AG09309 (cell line): ENCODE measurements at regions not wholly inside any gene's neighbourhood (a gene's known extent, or its start where the extent isn't known, plus 50 kb on each side); places are given as distances from the start of the nearest gene placed in this dataset.

Experiments
- DNase-seq: peaks from one replicate; pipeline ENCODE4 v3.0.0-alpha.2; 2010; ENCODE audit warnings: low read depth
- H3K4me3 ChIP-seq: 2 replicates; pipeline ENCODE4 v1.5.1; 2011; ENCODE audit warnings: mild to moderate bottlenecking, low read depth, low read length, moderate library complexity; ENCODE audit not compliant: control insufficient read depth
- TF ChIP-seq, protein P1 (sequence below): IDR thresholded peaks from 2 replicates; pipeline ENCODE4 v1.5.1; 2011; ENCODE audit warnings: mild to moderate bottlenecking, low read depth, low read length, inconsistent platforms; ENCODE audit not compliant: insufficient read depth, control insufficient read depth; ENCODE audit errors: missing control alignments

DNA sequence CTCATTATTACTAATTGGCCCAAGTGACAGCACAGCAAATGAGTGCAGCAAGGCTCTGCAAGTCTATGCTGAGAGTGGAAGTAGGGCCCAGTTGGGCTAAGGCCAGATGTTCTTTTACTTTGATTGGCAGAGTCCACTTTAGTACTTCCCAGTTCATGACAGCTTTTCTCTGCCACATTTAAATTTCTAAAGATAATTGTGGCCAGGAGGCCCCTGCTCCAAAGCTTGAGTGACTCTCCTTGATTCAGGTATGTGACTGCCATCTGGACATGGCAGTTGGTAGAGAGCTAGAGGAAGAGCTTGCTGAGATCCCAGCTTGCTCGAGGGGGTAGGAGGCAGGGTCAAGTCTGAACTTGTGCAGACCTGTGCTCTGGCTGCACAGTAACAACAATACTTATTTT lies 154.1 kb downstream of the CARTPT start:
- TF ChIP-seq, protein P1, sequence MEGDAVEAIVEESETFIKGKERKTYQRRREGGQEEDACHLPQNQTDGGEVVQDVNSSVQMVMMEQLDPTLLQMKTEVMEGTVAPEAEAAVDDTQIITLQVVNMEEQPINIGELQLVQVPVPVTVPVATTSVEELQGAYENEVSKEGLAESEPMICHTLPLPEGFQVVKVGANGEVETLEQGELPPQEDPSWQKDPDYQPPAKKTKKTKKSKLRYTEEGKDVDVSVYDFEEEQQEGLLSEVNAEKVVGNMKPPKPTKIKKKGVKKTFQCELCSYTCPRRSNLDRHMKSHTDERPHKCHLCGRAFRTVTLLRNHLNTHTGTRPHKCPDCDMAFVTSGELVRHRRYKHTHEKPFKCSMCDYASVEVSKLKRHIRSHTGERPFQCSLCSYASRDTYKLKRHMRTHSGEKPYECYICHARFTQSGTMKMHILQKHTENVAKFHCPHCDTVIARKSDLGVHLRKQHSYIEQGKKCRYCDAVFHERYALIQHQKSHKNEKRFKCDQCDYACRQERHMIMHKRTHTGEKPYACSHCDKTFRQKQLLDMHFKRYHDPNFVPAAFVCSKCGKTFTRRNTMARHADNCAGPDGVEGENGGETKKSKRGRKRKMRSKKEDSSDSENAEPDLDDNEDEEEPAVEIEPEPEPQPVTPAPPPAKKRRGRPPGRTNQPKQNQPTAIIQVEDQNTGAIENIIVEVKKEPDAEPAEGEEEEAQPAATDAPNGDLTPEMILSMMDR = no peak
- no peak for DNase-seq
- no peak overlapping the region for H3K4me3 ChIP-seq

GRCh38 chr5:71874521-71874920 lies 155.4 kb downstream of the CARTPT start:
- TF ChIP-seq, protein P1 = no peak
- no peak overlapping the region for H3K4me3 ChIP-seq

DNA sequence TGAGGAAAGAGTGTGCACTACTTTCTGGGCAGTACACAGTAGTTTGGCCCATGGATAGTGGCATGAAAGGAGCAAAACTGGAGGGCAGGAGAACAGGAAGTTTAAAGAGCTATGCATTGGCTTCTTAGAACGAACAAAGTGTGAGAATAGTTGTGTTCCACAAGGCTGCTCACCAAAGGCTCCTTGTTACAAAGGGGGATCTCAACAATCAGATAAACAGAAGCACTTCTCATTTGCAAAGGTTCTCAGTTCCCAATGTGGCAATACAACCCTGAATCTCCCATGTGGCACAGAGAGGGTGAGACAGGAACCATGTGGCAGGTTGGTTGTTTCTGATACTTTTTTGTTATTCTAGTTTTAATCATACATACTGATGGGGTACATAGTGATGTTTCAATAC lies 158.4 kb downstream of the CARTPT start:
- no peak for DNase-seq
- TF ChIP-seq, protein P1 = no peak
- H3K4me3 ChIP-seq = no peak overlapping the region

More at GRCh38 chr5:71874521-71874920, 155.4 kb downstream of the CARTPT start:
- no peak for DNase-seq

- no peak overlapping the region for H3K4me3 ChIP-seq
- DNase-seq = no peak
- TF ChIP-seq, protein P1 = no peak
These were observed 161.5 kb downstream of the CARTPT start for GRCh38 chr5:71880536-71880935.

DNA sequence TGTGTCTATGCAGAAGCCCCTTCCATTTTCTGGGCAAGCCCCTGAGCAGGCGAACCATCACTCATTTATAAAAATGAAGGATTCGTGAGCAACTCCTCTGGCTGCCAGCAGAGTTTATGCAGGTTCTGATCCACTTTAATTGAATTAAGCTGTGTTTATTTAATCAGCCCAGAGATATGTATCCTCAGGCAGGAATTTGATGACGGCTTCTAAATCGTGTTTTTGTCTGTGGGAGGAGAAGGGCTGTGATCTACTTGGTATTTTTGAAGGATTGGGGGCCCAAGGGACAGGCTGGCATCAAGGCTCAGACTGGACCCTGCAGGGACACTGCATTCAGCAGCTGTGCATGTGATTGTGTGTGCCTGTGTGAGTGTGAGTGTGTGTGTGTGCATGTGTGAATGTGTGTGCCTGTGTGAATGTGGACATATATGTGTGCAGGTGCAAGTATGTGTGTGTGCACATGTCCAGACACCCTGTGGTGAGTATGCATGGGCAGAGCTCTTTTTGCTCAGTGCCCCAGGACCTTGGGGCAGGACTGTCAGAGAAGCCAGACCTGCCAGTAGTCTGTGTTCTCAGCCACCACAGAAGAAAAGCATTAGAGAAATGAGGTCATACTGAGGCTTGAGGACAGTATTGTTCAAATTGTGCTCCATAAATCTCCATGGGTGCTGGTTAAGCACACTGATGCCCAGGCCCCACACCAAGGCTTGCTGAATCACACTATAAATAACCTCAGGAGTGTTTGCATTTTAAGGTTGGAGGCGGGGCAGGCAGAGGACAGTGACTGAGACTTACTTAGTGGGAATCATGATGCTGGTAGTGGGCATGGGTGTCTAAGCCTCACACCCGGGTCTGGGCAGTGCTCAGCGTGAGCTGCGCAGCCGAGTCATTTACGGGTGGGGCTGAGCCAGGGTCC lies 164.0 kb downstream of the CARTPT start:
- H3K4me3 ChIP-seq = no peak overlapping the region
- DNase-seq = peak; percentile 55
- TF ChIP-seq, protein P1 = no peak

GRCh38 chr5:71883742-71884103 lies 164.6 kb downstream of the CARTPT start:
- no peak overlapping the region for H3K4me3 ChIP-seq
- TF ChIP-seq, protein P1 = no peak
- DNase-seq = no peak
